ENCODE measurements at regions not wholly inside any gene's neighbourhood (a gene's known extent, or its start where the extent isn't known, plus 50 kb on each side); places are given as distances from the start of the nearest gene placed in this dataset.

DNA sequence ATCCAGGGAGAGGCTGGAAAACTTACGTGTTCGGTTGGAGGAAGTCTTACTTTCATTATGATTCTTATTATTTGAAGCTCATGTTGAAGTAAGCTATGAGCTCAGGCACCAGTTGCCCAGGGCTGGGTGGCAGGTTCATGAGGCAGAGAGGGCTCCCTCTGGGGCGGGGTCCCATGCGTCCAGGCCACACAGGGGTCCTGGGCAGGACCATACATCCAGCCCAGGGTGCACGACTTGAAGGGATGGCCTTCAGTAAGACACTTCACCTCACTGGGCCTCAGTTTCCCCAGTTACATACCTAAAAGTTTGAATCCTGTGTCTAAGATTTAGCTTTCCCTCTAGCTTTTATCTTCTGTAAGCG lies 107.3 kb upstream of the B3GAT1 start:
- no peaks in the 10 kb centered on the region for H3K27me3 ChIP-seq (replicated peaks in 1 of 4; ENCODE audit: control extremely low read depth in 1 of 4, control insufficient read depth in 3 of 4, insufficient read depth in 4 of 4, low read length in 3 of 4)
- ATAC-seq (ENCODE audit: low read depth) (no peak), DNase-seq (no peak)
- no peak overlapping the region for H3K4me2 ChIP-seq (replicated peaks; ENCODE audit: low read depth, low read length, poor library complexity, severe bottlenecking)
- H3K36me3 ChIP-seq (replicated peaks in 1 of 2; ENCODE audit: control extremely low read depth in 1 of 2, control insufficient read depth in 1 of 2, extremely low read depth in 1 of 2, insufficient read depth in 2 of 2, low read length in 1 of 2), result no peaks in the 10 kb centered on the region
- Mint-ChIP-seq H3K27me3 (peaks cover 6% of the 10 kb centered on the region), H3K4me3 (no peak overlapping the region), H3K4me1 (no peaks in the 10 kb centered on the region), H3K9me3 (ENCODE audit: insufficient read depth) (no peaks in the 10 kb centered on the region), H3K27ac (no peak overlapping the region)
- no peak overlapping the region for H2AFZ ChIP-seq (ENCODE audit: insufficient read depth, low read depth, low read length, poor library complexity, severe bottlenecking)
- no peak overlapping the region for H3K9ac ChIP-seq (ENCODE audit: low read length)
- 66% methylated on average over 6 of the region's 6 CpGs for WGBS (ENCODE audit: insufficient coverage)
- H3K4me1 ChIP-seq (ENCODE audit: control insufficient read depth in 2 of 2, insufficient read depth in 2 of 2, low read length in 2 of 2), result no peaks in the 10 kb centered on the region
- POLR2A ChIA-PET, result no interaction called here
- CTCF ChIA-PET, result no interaction called here
- H3K79me2 ChIP-seq (ENCODE audit: control insufficient read depth, insufficient read depth, low read length), result no peaks in the 10 kb centered on the region
- H3K9me3 ChIP-seq (ENCODE audit: control extremely low read depth in 1 of 3, control insufficient read depth in 2 of 3, insufficient read depth in 1 of 3, low read length in 2 of 3), result peaks cover 0 to 12% (median 0%) of the 10 kb centered on the region in 3 donors
- no peak overlapping the region for H3K27ac ChIP-seq (ENCODE audit: low read length in 2 of 2)
- intact Hi-C loops (cut with micrococcal nuclease), result no loop called here
- no peak for TF ChIP-seq EZH2 (IDR thresholded peaks at IDR 0.05; ENCODE audit: borderline replicate concordance, insufficient read depth, low read depth, low read length, poor library complexity, severe bottlenecking)
- no peak for TF ChIP-seq CTCF (IDR thresholded peaks at IDR 0.05)
- H4K20me1 ChIP-seq (ENCODE audit: control insufficient read depth, insufficient read depth, low read length, poor library complexity, severe bottlenecking), result no peaks in the 10 kb centered on the region
- H3K4me3 ChIP-seq (ENCODE audit: control extremely low read depth in 1 of 5, extremely low read depth in 1 of 5, insufficient read depth in 1 of 5, low read depth in 2 of 5, low read length in 4 of 5), result no peak overlapping the region

DNA sequence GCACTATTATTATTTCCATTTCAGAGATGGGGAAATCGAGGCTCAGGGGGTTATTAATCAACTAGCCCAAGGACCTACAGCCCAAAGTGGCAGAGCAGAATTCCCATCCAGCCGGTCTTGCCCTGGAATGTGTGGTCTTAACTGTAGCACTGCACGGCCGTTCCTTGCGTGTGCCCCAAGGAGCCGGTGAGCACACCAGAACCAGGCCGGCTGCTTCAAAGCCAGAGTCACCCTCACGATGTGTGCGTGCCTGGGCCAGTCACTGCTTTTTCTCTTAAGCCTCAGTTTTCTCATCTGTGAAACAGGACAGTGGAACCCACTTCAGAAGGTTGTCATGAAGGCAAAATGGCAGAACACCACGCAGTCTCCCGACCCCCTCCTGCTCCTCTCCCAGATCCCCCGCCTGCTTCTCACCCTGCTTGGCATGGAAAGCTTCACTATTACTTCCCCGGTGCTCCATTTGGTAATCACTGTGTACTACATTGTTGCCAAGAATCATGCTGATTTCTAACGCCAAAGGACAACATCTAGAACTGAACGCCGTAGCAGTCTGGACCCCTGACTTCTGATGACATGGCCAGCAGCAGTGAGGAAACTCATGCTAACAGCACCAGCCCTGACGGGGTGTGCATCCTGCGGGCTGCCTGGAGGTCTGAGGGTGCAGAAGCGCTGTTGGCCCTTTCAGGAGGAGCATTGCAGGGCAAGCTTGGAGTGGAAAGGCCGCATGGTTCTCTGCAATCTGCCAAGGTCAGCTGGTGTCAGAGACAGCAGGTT lies 106.8 kb upstream of the B3GAT1 start:
- no peaks in the 10 kb centered on the region for H4K20me1 ChIP-seq (ENCODE audit: control insufficient read depth, insufficient read depth, low read length, poor library complexity, severe bottlenecking)
- intact Hi-C loops (cut with micrococcal nuclease), result no loop called here
- no peak overlapping the region for H3K27ac Mint-ChIP-seq
- TF ChIP-seq CTCF (IDR thresholded peaks at IDR 0.05), result no peak
- TF ChIP-seq EZH2 (IDR thresholded peaks at IDR 0.05; ENCODE audit: borderline replicate concordance, insufficient read depth, low read depth, low read length, poor library complexity, severe bottlenecking), result no peak
- H3K36me3 ChIP-seq (replicated peaks in 1 of 2; ENCODE audit: control extremely low read depth in 1 of 2, control insufficient read depth in 1 of 2, extremely low read depth in 1 of 2, insufficient read depth in 2 of 2, low read length in 1 of 2), result no peaks in the 10 kb centered on the region
- peaks cover 0 to 9% (median 0%) of the 10 kb centered on the region in 3 donors for H3K9me3 ChIP-seq (ENCODE audit: control extremely low read depth in 1 of 3, control insufficient read depth in 2 of 3, insufficient read depth in 1 of 3, low read length in 2 of 3)
- no peaks in the 10 kb centered on the region for H3K79me2 ChIP-seq (ENCODE audit: control insufficient read depth, insufficient read depth, low read length)
- H2AFZ ChIP-seq (ENCODE audit: insufficient read depth, low read depth, low read length, poor library complexity, severe bottlenecking), result no peak overlapping the region
- DNase-seq, result no peak
- WGBS (ENCODE audit: insufficient coverage), result 92% methylated on average over 20 of the region's 20 CpGs
- H3K9me3 Mint-ChIP-seq (ENCODE audit: insufficient read depth), result no peaks in the 10 kb centered on the region
- no peak overlapping the region for H3K27ac ChIP-seq (ENCODE audit: low read length in 2 of 2)
- H3K4me3 ChIP-seq (ENCODE audit: control extremely low read depth in 1 of 5, extremely low read depth in 1 of 5, insufficient read depth in 1 of 5, low read depth in 2 of 5, low read length in 4 of 5), result no peak overlapping the region
- no peak overlapping the region for H3K4me2 ChIP-seq (replicated peaks; ENCODE audit: low read depth, low read length, poor library complexity, severe bottlenecking)
- no peaks in the 10 kb centered on the region for H3K4me1 Mint-ChIP-seq
- H3K27me3 ChIP-seq (replicated peaks in 1 of 4; ENCODE audit: control extremely low read depth in 1 of 4, control insufficient read depth in 3 of 4, insufficient read depth in 4 of 4, low read length in 3 of 4), result no peaks in the 10 kb centered on the region
- ATAC-seq (ENCODE audit: low read depth), result no peak
- no peaks in the 10 kb centered on the region for H3K4me1 ChIP-seq (ENCODE audit: control insufficient read depth in 2 of 2, insufficient read depth in 2 of 2, low read length in 2 of 2)
- POLR2A ChIA-PET, result no interaction called here
- H3K4me3 Mint-ChIP-seq, result no peak overlapping the region
- H3K9ac ChIP-seq (ENCODE audit: low read length), result no peak overlapping the region
- peaks cover 6% of the 10 kb centered on the region for H3K27me3 Mint-ChIP-seq
- CTCF ChIA-PET, result no interaction called here
